Stimulated activated CD8-positive, alpha-beta memory T cell treated with anti-CD3 and anti-CD28 coated beads, Interleukin-15, amount 100 ng/mL, for 48 hours (primary cell): ENCODE measurements at regions not wholly inside any gene's neighbourhood (a gene's known extent, or its start where the extent isn't known, plus 50 kb on each side); places are given as distances from the start of the nearest gene placed in this dataset.

Experiments
- DNase-seq, 2 donors: peaks; one replicate each; pipeline ENCODE4 v3.0.0-alpha.2; 2020; ENCODE audit warnings: low read depth in 2 of 2

DNA sequence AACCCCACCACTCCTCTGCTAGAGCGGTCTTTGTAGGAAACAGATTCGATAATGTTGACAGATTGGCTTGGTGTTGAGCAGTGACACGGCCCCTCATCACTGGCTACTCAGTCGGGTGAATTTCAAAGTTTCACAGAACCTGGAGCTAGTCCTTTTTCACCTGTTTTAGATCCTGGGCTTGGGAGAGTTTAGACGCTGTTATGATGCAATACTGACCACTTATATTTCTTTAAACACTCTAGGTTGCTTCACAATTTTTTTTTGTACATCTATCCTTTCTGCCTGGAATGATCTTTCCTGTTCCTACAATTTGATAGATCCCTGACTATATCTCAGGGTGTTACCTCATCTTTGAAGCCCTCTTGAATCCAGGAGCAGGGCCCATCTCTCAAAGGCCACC, 97.1 kb upstream of the ATP10A start:
- no peak for DNase-seq

DNA sequence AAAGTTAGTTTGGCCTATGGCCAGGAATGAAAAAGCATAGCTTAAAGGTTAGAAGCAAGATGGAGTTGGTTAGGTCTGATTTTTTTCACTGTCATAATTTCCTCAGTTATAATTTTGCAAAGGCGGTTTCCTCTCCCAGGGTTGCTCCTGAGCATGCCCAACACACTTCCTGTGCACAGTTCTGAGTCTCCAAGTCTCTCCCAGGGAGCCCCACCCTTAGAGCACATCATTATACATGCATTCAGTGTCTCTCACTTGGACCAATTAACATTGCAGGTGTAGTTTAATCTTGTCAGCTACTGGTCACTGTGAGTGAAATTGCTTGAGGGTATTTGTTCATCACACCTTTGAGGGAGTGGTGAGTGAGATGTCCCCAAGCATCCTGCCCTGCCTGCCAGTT, 96.0 kb upstream of the ATP10A start:
- no peak for DNase-seq

DNA sequence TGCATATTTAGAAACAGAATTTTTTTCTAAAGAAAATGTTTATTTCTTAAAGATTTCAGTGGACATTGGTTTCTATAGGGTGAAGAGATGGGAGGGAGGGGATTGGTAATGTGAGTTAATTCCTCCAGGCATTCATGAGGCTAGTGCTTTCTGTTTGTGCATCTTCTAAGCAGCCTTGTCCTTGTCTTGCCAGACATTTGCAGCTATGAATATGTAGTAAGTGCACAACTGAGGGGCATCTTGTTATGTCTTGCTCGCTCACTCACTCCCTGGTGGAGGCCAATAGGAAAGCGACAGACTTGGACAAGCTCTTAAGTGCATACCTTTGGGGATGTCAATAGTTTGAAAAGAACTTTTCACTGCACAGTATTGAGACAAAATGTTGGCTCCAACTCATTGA, 92.5 kb upstream of the ATP10A start:
- DNase-seq, result no peak

DNA sequence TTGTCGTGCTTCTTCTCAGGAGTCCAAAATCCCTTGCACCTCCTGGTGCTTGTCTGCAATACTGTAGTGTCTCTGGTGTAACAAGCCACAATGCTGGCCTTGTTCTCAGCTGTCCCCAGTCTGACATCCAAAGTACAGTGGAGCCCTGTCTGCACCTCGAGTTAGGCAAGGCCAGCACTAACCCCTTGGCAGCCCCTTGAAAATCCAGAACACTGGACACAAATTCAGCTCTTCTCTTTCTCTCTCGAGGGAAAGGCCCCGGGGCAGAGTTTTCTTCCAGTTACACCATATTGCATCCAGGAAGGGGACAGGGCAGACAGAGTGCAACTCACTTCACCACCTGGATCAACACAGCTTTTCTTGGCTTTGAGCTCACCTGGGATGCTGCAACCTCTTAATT, 91.3 kb upstream of the ATP10A start:
- DNase-seq, result no peak

DNA sequence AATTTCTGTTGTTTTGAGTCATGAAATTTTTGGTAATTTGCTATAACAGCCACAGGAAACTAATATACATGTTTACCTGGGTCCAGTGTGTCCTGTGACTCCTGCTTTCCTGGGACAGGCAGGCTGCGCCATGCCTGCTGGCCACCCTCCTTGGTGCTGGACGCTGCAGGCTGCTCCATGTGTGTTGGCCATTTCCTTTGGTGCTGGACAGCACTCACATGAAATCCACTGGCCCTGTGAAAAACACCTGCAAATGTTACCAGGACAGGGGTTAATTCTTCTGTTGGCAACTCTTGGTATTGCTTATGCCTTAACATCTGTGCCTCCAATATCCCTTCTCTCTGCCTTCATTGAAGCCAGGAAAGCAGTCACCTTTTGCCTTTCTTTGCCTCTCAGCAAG, 86.9 kb upstream of the ATP10A start:
- DNase-seq, result no peak

DNA sequence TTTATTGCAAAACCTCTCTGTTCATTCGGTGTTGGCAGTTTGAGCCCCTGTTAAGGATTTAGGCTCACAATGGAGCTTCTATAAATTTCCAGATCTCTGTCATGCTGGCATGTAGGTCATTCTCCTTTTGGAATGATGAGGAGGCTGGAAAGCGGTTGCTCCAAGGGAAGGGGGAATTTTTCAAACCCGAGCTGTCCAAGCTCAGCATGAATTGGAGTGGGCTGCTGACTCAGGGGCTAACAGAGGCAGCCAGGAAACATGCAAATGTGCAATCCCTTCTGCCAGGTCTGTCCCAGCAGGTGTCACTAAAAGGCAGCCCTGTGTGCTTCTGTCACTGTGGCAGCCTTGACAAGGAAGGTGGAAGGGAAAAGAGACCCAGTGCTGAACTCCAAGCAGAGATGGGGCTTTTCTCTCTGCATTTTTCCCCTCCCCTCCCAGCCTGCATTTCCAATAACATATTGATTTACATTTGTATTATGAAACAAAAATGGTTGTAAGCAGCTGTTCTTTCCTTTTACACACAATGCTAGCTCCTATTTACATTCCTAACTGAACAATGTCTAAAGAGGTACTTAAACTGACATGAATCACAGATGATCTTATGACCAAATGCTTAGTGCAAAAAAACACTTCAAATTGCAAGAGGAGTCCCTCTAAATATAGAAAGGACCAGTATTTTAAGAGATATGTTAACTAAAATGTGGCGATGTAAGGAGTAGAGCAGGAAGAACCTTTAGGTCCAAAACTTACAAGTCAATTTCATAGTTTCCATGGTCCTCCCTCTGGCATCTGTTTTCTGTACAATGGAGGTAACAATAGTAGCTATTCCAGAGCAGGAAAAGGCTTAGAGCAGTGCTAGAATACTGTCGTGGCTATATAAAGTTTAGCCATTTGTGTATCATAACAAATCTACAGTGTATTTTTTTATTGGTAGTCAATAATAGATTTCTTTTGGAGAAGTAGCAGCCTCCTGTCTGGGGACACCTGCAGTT, 84.5 kb upstream of the ATP10A start:
- no peak for DNase-seq

DNA sequence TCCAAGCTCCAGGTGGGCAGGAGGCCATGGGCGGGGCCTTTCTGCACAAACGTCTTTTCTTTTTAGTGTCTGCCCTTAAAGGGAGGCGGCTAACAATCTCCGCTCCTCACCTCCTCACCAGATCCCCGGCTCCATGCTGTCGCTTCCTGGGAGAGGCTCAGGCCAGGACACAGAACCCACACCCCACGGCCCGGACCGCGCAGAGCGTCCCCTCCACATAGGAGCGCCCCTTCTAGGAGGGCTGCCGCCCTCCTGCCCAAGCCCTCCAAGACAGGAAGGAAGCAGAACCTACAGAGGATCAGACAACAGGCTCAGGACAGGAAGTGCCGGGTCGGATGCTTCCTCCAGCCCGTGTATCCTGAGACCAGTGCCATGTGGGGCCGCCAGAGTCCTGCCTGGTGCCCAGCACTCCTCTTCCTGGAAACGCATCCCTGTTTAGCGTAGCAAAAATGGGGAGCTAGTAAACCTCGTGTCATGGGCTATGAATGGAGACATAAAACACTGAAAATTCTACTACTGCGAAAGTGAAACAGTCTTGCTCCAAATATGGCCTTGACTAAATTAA, 83.2 kb upstream of the ATP10A start:
- no peak for DNase-seq

DNA sequence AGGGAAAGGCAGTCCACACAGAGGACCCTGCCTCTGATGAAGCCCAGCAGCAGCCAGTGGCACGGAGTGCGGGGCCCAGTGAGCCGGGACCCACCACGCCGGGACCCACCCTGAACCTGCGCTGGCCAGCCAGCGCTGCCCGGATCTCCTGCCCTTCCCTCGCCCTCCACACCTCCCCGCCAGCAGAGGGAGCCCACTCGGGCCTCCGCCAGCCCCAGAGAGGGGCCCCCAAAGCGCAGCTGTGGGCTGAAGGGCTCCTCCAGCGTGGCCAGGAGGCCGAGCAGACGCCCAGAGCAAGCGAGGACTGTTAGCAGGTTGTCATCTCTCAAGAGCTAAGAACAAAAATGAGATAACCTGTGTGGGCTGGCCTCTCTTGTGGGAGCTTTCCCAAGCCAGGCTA, 81.3 kb upstream of the ATP10A start:
- DNase-seq, result no peak

DNA sequence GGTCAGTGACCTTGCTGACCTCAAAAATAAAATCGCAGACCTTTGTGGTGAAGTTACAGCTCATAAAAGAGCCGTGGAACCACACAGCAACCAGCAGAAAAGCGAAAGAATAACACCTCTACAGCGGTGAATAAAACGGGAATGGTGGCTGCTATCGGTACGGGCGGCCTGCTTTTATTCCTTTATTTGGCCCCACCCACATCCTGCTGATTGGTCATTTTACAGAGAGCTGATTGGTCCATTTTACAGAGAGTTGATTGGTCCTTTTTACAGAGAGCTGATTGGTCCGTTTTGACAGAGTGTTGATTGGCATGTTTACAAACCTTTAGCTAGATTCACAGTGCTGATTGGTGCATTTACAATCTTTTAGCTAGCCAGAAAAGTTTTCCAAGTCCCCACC, 80.7 kb upstream of the ATP10A start:
- DNase-seq, result no peak

DNA sequence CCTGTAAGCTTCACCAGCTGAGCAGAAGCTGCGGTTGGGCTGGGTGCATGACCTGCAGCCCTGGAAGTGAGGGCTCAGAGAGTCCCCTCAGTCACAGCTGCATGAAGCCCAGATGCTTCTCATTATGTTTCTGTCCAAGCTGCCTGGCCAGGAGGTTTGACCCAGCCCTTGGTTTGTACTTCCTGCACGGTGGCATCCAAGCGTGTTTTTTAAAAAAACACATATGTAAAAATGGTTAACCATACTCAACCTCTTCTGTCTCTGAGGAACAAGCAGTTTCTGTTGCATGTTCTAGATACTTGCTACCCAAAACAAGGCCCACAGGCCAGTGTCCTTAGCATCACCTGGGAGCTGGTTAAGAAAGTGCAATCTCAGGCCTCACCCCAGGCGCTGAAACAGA, 76.0 kb upstream of the ATP10A start:
- no peak for DNase-seq

DNA sequence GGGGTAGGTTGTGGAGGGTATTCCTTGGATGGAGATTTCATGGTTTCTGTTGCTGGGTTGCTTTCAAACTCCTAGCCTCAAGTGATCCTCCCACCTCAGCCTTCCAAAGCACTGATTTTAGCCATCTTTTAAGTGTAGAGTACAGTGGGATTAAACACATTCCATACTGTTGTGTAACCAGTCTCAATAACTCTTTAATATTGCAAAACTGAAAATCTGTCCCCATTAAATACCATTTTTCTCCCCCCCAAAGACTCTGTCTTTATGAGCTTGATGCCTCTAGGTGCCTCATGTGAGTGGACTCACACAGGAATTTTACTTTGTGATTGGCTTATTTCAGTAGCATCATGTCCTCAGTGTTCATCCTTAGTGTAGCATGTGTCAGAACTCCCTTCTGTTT, 74.7 kb upstream of the ATP10A start:
- no peak for DNase-seq

DNA sequence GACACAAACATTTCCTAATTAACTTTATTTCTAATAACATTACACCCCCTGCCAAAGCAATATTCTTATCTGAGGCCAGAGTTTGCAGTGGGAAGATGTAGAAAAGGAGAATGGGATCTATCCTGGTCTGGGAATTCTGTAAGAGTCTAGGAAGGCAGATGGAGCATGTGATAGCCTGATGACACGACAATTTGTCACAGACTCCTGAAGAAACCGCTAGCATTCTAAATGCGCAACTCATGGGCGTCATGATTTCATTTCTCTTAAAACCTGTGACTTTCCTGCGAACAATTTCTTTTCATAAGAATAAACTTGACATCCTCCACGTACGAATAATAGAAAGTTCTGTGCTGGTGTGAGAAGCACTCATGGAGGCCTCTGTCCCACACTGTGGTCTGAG, 72.9 kb upstream of the ATP10A start:
- no peak for DNase-seq

DNA sequence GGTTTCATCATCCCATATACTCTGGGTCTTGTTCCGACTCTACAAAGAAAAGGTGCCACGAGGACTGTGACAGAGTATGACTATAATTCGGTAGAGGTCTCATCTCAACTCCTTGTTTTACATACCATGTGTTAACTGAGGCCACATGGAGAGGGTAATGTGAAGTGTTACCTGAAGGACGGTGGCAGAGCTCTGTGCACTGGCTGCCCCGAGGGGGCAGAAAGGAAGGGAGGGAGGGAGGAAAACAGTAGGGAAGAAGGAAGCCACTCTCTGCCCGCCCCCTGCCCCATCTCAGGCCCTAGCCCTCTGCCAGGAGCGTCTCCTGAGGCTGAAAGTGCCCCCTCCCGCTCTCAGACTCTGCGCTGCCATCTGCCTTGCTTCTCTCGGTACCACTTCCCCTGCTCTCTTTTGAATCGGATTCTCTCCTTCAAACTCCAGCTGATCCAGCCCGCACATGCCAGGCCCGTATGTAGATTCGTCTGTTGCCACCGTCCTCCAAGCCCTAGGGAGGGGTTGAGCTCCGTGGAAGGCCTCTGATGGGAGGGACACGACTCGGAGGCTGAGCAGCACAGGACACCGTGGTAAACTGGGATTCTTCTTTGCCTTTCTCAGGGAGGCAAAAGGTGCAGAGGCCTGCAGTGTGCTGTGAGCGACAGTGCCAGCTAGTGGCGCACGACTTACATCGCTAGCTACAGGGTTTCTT, 70.5 kb upstream of the ATP10A start:
- peak; percentile 37 to 49 for DNase-seq

DNA sequence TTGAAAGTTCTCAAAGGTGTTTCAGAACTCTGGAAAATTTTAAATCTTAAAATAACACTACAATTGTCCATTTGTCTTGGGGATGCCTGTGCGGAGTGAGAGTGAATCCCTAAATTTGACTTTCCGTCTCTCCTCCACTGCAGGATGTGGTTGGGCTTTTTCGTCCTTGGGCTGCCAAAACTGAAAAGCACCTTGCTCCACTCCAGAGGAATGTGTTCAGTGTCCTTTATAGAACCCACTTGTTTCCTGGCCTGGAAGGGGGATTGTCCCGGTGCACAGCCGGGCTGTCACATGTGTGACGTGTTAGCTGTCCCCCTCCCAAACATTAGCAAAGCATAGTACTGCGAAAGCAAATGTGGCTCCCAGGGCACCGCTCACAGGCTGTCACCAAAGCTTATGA, 69.6 kb upstream of the ATP10A start:
- no peak for DNase-seq

DNA sequence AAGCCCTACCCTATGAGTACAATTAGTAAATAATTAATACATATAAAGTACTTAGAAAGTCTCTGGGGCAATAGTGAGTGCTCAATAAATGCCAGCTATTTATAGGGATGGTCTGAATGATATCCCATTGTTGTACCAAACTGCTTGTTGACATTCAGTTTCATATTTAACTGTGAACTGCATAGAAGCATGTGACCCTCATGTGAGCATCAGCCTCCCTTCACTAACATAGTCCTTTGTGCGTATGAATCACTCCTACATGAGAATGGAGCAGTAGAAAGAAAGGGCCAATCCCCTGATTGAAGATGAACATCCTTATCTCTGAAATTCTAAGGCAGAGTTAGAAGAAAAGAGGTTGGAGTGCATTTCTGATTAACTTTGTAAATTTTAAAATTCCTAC, 68.7 kb upstream of the ATP10A start:
- DNase-seq, result no peak

DNA sequence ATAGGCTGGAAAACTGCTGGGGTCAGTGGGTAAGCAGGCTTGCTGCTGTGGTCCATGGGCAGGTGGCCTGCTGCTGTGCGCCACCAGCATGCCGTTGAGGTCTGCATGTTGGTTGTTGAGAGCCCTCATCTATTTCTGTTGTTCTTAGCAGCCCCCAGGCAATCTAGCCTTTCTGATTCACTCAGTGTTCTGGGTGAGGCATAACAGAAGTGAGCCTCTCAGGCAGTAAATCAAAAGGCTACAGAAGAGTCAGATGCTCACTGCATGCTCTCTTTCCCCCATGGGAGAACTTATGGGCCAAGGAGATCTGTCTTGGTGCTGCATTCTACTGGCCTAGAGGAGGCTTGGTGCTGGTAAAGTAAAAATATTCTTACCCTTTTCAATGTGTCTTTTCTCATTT, 67.8 kb upstream of the ATP10A start:
- DNase-seq, result no peak
